B cell (primary cell): ENCODE measurements at regions not wholly inside any gene's neighbourhood (a gene's known extent, or its start where the extent isn't known, plus 50 kb on each side); places are given as distances from the start of the nearest gene placed in this dataset.

ENCODE experiments used
- EZH2 ChIP-seq: IDR thresholded peaks from 2 replicates; pipeline ENCODE4 v1.6.1; 2012; ENCODE audit warnings: borderline replicate concordance, low read depth, mild to moderate bottlenecking, moderate library complexity, low read length; ENCODE audit not compliant: insufficient read depth, poor library complexity, severe bottlenecking
- TF ChIP-seq, protein P1 (sequence below): fragments of 200-600 bp; IDR thresholded peaks from one replicate; pipeline ENCODE4 v1.8.0; 2022; ENCODE audit warnings: antibody characterized with exemption, mild to moderate bottlenecking

GRCh38 chr1:232507571-232507970 is 122.4 kb downstream of the SIPA1L2 start:
- TF ChIP-seq, protein P1, sequence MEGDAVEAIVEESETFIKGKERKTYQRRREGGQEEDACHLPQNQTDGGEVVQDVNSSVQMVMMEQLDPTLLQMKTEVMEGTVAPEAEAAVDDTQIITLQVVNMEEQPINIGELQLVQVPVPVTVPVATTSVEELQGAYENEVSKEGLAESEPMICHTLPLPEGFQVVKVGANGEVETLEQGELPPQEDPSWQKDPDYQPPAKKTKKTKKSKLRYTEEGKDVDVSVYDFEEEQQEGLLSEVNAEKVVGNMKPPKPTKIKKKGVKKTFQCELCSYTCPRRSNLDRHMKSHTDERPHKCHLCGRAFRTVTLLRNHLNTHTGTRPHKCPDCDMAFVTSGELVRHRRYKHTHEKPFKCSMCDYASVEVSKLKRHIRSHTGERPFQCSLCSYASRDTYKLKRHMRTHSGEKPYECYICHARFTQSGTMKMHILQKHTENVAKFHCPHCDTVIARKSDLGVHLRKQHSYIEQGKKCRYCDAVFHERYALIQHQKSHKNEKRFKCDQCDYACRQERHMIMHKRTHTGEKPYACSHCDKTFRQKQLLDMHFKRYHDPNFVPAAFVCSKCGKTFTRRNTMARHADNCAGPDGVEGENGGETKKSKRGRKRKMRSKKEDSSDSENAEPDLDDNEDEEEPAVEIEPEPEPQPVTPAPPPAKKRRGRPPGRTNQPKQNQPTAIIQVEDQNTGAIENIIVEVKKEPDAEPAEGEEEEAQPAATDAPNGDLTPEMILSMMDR = no peak
- TF ChIP-seq EZH2 = no peak
